SK-N-SH (cell line): ENCODE measurements at regions not wholly inside any gene's neighbourhood (a gene's known extent, or its start where the extent isn't known, plus 50 kb on each side); places are given as distances from the start of the nearest gene placed in this dataset.

Experiments
- CTCF ChIA-PET: fragments of 300-600, 350-600 bp; formaldehyde crosslinking; extraction: SDS; loops from one replicate; lab custom pipeline; 2021; lab: Yijun Ruan, JAX
- POLR2A ChIA-PET: fragments of 350-600 bp; sonication (Branson Sonifier 250); formaldehyde crosslinking; extraction: SDS; loops from one replicate; lab custom pipeline; 2020; ENCODE audit warnings: antibody characterized with exemption, inconsistent platforms; lab: Yijun Ruan, JAX
- DNase-seq: peaks from one replicate; pipeline ENCODE4 v3.0.0; 2012
- H2AFZ ChIP-seq: fragments of 200-600 bp; sonication (generic); 2 replicates; pipeline ENCODE4 v1.8.1; 2016; ENCODE audit warnings: antibody characterized with exemption, mild to moderate bottlenecking, low read depth
- H3F3A ChIP-seq: fragments of 200-600 bp; sonication (generic); replicated peaks from 2 replicates; pipeline ENCODE3; 2016; ENCODE audit warnings: antibody characterized with exemption, mild to moderate bottlenecking; ENCODE audit not compliant: insufficient read depth
- H3K27ac ChIP-seq, 2 experiments: fragments of 200-500 bp in 1 of 2; fragments of 200-600 bp in 1 of 2; sonication (Bioruptor generic) in 1 of 2; sonication (generic), shearing (Covaris generic) in 1 of 2; 2 replicates each; pipeline versions ENCODE4 v1.5.1 to v1.6.1; 2014 to 2016; ENCODE audit warnings: low read depth in 2 of 2, inconsistent platforms in 1 of 2, low read length in 1 of 2, mild to moderate bottlenecking in 1 of 2, mixed read lengths in 1 of 2
- H3K27me3 ChIP-seq: fragments of 200-600 bp; sonication (generic), shearing (Covaris generic); 2 replicates; pipeline ENCODE4 v1.6.1; 2016; ENCODE audit warnings: mixed run types; ENCODE audit not compliant: insufficient read depth
- H3K36me3 ChIP-seq, 2 experiments: fragments of 200-500 bp in 1 of 2; fragments of 200-600 bp in 1 of 2; sonication (Bioruptor generic) in 1 of 2; sonication (generic) in 1 of 2; replicated peaks in 1 of 2; 2 replicates each; pipeline versions ENCODE3 to v1.5.1; 2014 to 2016; ENCODE audit warnings: low read length in 1 of 2, mild to moderate bottlenecking in 1 of 2; ENCODE audit not compliant: insufficient read depth in 2 of 2, control insufficient read depth in 1 of 2
- H3K4me1 ChIP-seq, 2 experiments: fragments of 200-500 bp in 1 of 2; fragments of 200-600 bp in 1 of 2; sonication (Bioruptor generic) in 1 of 2; sonication (generic), shearing (Covaris generic) in 1 of 2; 2 replicates each; pipeline versions ENCODE4 v1.5.1 to v1.6.1; 2014 to 2016; ENCODE audit warnings: low read depth in 1 of 2, low read length in 1 of 2, mixed run types in 1 of 2; ENCODE audit not compliant: insufficient read depth in 2 of 2, control insufficient read depth in 1 of 2
- H3K4me2 ChIP-seq: fragments of 200-600 bp; sonication (generic), shearing (Covaris generic); 2 replicates; pipeline ENCODE4 v1.6.1; 2017; ENCODE audit warnings: mixed run types
- H3K4me3 ChIP-seq, 2 experiments: fragments of 200-500 bp in 1 of 2; fragments of 200-600 bp in 1 of 2; sonication (Bioruptor generic) in 1 of 2; sonication (generic), shearing (Covaris generic) in 1 of 2; 2 replicates each; pipeline versions ENCODE4 v1.5.1 to v1.8.1; 2014 to 2016; ENCODE audit warnings: low read depth in 2 of 2, inconsistent platforms in 1 of 2, low read length in 1 of 2, mild to moderate bottlenecking in 1 of 2, mixed read lengths in 1 of 2, moderate library complexity in 1 of 2
- H3K79me2 ChIP-seq: fragments of 200-600 bp; sonication (generic); 2 replicates; pipeline ENCODE4 v1.8.1; 2017; ENCODE audit warnings: mild to moderate bottlenecking; ENCODE audit not compliant: insufficient read depth
- H3K9ac ChIP-seq: fragments of 200-600 bp; sonication (generic); 2 replicates; pipeline ENCODE4 v1.6.1; 2017; ENCODE audit warnings: mixed run types
- H3K9me2 ChIP-seq: fragments of 200-600 bp; sonication (generic); 2 replicates; pipeline ENCODE4 v1.6.1; 2017; ENCODE audit warnings: mixed run types
- H3K9me3 ChIP-seq: fragments of 200-600 bp; sonication (generic); 2 replicates; pipeline ENCODE4 v1.6.1; 2017; ENCODE audit warnings: mixed run types, mild to moderate bottlenecking, moderate library complexity
- H4K20me1 ChIP-seq: fragments of 200-600 bp; sonication (generic); 2 replicates; pipeline ENCODE4 v1.6.1; 2017; ENCODE audit warnings: mild to moderate bottlenecking, mixed run types; ENCODE audit not compliant: insufficient read depth
- CHD2 ChIP-seq: fragments of 150-350 bp; IDR thresholded peaks from 2 replicates; pipeline ENCODE4 v1.6.1; 2018; ENCODE audit warnings: low read length; ENCODE audit not compliant: partially characterized antibody
- EZH2phosphoT487 ChIP-seq: fragments of 200-600 bp; sonication (generic); IDR thresholded peaks from 2 replicates; pipeline ENCODE4 v1.6.1; 2017; ENCODE audit warnings: low read depth, mixed run types, mild to moderate bottlenecking, antibody characterized with exemption, moderate library complexity, borderline replicate concordance
- FOSL2 ChIP-seq: IDR thresholded peaks from 2 replicates; pipeline ENCODE4 v1.4.0; 2012; ENCODE audit warnings: low read depth, mild to moderate bottlenecking, moderate library complexity, borderline replicate concordance
- FOXJ3 ChIP-seq: sonication (generic); formaldehyde crosslinking; IDR thresholded peaks from 2 replicates; pipeline ENCODE4 v1.5.1; 2020; ENCODE audit warnings: mild to moderate bottlenecking, missing genetic modification reagents
- IRF3 ChIP-seq: fragments of 150-350 bp; IDR thresholded peaks from 2 replicates; pipeline ENCODE4 v1.6.1; 2016; ENCODE audit warnings: mild to moderate bottlenecking, low read depth, low read length
- MXI1 ChIP-seq: IDR thresholded peaks from 2 replicates; pipeline ENCODE4 v1.6.1; 2012; ENCODE audit warnings: mild to moderate bottlenecking, low read depth, low read length, improper control_type of control experiment
- NFIC ChIP-seq: IDR thresholded peaks from 2 replicates; pipeline ENCODE4 v1.4.0; 2012; ENCODE audit warnings: borderline replicate concordance
- POLR2AphosphoS5 ChIP-seq: IDR thresholded peaks from 2 replicates; pipeline ENCODE4 v1.6.1; 2012; ENCODE audit warnings: low read depth, low read length
- RAD21 ChIP-seq: IDR thresholded peaks from 2 replicates; pipeline ENCODE4 v1.6.1; 2012; ENCODE audit warnings: mild to moderate bottlenecking, low read length
- RCOR1 ChIP-seq: fragments of 150-350 bp; IDR thresholded peaks from 2 replicates; pipeline ENCODE4 v1.6.1; 2017; ENCODE audit warnings: antibody characterized with exemption, low read length
- RFX5 ChIP-seq: IDR thresholded peaks from 2 replicates; pipeline ENCODE4 v1.6.1; 2012; ENCODE audit warnings: mild to moderate bottlenecking, improper control_type of control experiment, low read length
- RXRA ChIP-seq: IDR thresholded peaks from 2 replicates; pipeline ENCODE4 v1.4.0; 2012; ENCODE audit warnings: low read depth, mild to moderate bottlenecking, borderline replicate concordance
- SIN3A ChIP-seq: IDR thresholded peaks from 2 replicates; pipeline ENCODE4 v1.6.1; 2012; ENCODE audit warnings: low read depth, mild to moderate bottlenecking, low read length, moderate library complexity, borderline replicate concordance
- TAF1 ChIP-seq: IDR thresholded peaks from 2 replicates; pipeline ENCODE4 v1.6.1; 2012; ENCODE audit warnings: low read depth, mild to moderate bottlenecking, low read length, moderate library complexity, borderline replicate concordance
- YY1 ChIP-seq: IDR thresholded peaks from 2 replicates; pipeline ENCODE4 v1.4.0; 2012; ENCODE audit warnings: low read depth, mild to moderate bottlenecking
- WGBS: methylation state at CpG from one replicate; pipeline ENCODE4 v1.1.6; 2017; ENCODE audit warnings: low lambda C conversion rate; 5-methylcytosine and 5-hydroxymethylcytosine counted together
- TF ChIP-seq, protein P1 (sequence below): fragments of 200-600 bp; sonication (generic); IDR thresholded peaks from 2 replicates; pipeline ENCODE4 v1.6.1; 2017; ENCODE audit warnings: antibody characterized with exemption, mild to moderate bottlenecking, moderate library complexity
- TF ChIP-seq, protein P2 (sequence below): fragments of 150-350 bp; IDR thresholded peaks from 2 replicates; pipeline ENCODE4 v1.6.1; 2017; ENCODE audit warnings: antibody characterized with exemption, low read length, low read depth, borderline replicate concordance

GRCh38 chr4:170581322-170581721, 491.6 kb upstream of the AADAT start:
- no peak overlapping the region for H3K4me3 ChIP-seq
- no peak overlapping the region for H3K9ac ChIP-seq
- H3K27ac ChIP-seq: no peak overlapping the region
- ChIA-PET POLR2A (interaction anchor here (0.5 kb wide), 1 partner anchor 415 kb away, joined by 4 read pairs; no protein-coding TSS in a partner anchor), CTCF (interaction anchor here (0.9 to 1.0 kb wide), 2 partner anchors 272 to 1211 kb away, joined by 3 read pairs; no protein-coding TSS in a partner anchor)
- 19% methylated on average over 7 of the region's 7 CpGs for WGBS
- peaks cover 0 to 2% of the 10 kb centered on the region in 2 experiments; a peak in 1 of 4 replicates for H3K4me1 ChIP-seq
- no peaks in the 10 kb centered on the region for H3F3A ChIP-seq
- no peaks in the 10 kb centered on the region for H3K9me2 ChIP-seq
- no peaks in the 10 kb centered on the region for H3K36me3 ChIP-seq
- no peak for DNase-seq
- H3K9me3 ChIP-seq: no peaks in the 10 kb centered on the region
- H3K79me2 ChIP-seq: no peaks in the 10 kb centered on the region
- no peak for TF ChIP-seq FOSL2
- TF ChIP-seq, protein P1, sequence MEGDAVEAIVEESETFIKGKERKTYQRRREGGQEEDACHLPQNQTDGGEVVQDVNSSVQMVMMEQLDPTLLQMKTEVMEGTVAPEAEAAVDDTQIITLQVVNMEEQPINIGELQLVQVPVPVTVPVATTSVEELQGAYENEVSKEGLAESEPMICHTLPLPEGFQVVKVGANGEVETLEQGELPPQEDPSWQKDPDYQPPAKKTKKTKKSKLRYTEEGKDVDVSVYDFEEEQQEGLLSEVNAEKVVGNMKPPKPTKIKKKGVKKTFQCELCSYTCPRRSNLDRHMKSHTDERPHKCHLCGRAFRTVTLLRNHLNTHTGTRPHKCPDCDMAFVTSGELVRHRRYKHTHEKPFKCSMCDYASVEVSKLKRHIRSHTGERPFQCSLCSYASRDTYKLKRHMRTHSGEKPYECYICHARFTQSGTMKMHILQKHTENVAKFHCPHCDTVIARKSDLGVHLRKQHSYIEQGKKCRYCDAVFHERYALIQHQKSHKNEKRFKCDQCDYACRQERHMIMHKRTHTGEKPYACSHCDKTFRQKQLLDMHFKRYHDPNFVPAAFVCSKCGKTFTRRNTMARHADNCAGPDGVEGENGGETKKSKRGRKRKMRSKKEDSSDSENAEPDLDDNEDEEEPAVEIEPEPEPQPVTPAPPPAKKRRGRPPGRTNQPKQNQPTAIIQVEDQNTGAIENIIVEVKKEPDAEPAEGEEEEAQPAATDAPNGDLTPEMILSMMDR: no peak
- no peak for TF ChIP-seq CHD2
- no peak for TF ChIP-seq YY1
- no peak for TF ChIP-seq RCOR1
- no peak for TF ChIP-seq RXRA
- no peak for TF ChIP-seq POLR2AphosphoS5
- TF ChIP-seq, protein P2, sequence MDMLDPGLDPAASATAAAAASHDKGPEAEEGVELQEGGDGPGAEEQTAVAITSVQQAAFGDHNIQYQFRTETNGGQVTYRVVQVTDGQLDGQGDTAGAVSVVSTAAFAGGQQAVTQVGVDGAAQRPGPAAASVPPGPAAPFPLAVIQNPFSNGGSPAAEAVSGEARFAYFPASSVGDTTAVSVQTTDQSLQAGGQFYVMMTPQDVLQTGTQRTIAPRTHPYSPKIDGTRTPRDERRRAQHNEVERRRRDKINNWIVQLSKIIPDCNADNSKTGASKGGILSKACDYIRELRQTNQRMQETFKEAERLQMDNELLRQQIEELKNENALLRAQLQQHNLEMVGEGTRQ: no peak
- no peak for TF ChIP-seq RFX5
- no peak for TF ChIP-seq EZH2phosphoT487
- TF ChIP-seq MXI1: no peak
- no peak for TF ChIP-seq SIN3A
- TF ChIP-seq IRF3: no peak
- no peak for TF ChIP-seq RAD21
- no peak overlapping the region for H2AFZ ChIP-seq
- H4K20me1 ChIP-seq: no peaks in the 10 kb centered on the region
- no peaks in the 10 kb centered on the region for H3K27me3 ChIP-seq
- no peak overlapping the region for H3K4me2 ChIP-seq

DNA sequence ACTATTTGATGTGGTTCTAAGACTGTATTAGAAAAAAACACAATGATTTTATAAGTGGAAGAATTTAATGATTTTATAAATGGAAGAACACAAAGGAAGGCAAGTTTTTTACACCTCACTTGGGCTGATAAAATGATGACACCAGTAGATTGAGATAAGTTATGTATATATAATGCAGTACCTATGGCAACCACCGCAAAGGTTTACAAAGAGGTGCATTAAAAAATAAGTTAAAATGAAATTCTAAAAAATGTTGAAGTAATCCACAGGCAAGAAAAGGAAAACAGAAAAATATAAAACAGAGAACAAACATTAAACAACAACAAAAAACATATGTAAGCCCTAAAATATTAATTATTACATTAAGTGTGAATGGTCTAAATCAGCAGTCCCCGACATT, 490.9 kb upstream of the AADAT start:
- Histone ChIP-seq H3K79me2 (no peaks in the 10 kb centered on the region), H3K27ac (no peak overlapping the region)
- no peak for DNase-seq
- no peak for TF ChIP-seq FOXJ3 (CRISPR knock-in tag)
- TF ChIP-seq MXI1: no peak
- no peak for TF ChIP-seq YY1
- TF ChIP-seq TAF1: no peak
- no peak for TF ChIP-seq NFIC
- TF ChIP-seq, all 33 proteins: peak for 0
- no peaks in the 10 kb centered on the region for H3F3A ChIP-seq
- H3K9ac ChIP-seq: no peak overlapping the region
- no peaks in the 10 kb centered on the region for H3K27me3 ChIP-seq
- H3K9me2 ChIP-seq: no peaks in the 10 kb centered on the region
- peaks cover 0 to 2% of the 10 kb centered on the region in 2 experiments; a peak in 1 of 4 replicates for H3K4me1 ChIP-seq
- H2AFZ ChIP-seq: no peak overlapping the region
- ChIA-PET POLR2A (no interaction called here), CTCF (no interaction called here)
- no peak overlapping the region for H3K4me2 ChIP-seq
- 10% methylated on average over 2 of the region's 2 CpGs for WGBS
- no peaks in the 10 kb centered on the region for H4K20me1 ChIP-seq
- H3K9me3 ChIP-seq: no peaks in the 10 kb centered on the region
- no peaks in the 10 kb centered on the region for H3K36me3 ChIP-seq
- no peak overlapping the region for H3K4me3 ChIP-seq
